HFFc6 (cell line): ENCODE measurements at regions not wholly inside any gene's neighbourhood (a gene's known extent, or its start where the extent isn't known, plus 50 kb on each side); places are given as distances from the start of the nearest gene placed in this dataset.

ENCODE experiments used
- DNase-seq: peaks from one replicate; pipeline ENCODE4 v3.0.0-alpha.2; 2018
- H3K27ac Mint-ChIP-seq: 2 replicates; pipeline ENCODE4 v1.8.0; 2020; ENCODE audit warnings: mild to moderate bottlenecking, mixed read lengths
- H3K27me3 Mint-ChIP-seq: 2 replicates; pipeline ENCODE4 v1.8.0; 2021; ENCODE audit warnings: mild to moderate bottlenecking, moderate library complexity, mixed read lengths; ENCODE audit not compliant: insufficient read depth
- H3K36me3 Mint-ChIP-seq: 2 replicates; pipeline ENCODE4 v1.8.0; 2021; ENCODE audit warnings: low read depth, mixed read lengths
- H3K4me1 Mint-ChIP-seq: 2 replicates; pipeline ENCODE4 v1.8.0; 2020; ENCODE audit warnings: low read depth, mixed read lengths
- H3K4me3 Mint-ChIP-seq: 2 replicates; pipeline ENCODE4 v1.8.0; 2020; ENCODE audit warnings: mild to moderate bottlenecking, moderate library complexity, mixed read lengths
- H3K9me3 Mint-ChIP-seq: 2 replicates; pipeline ENCODE4 v1.8.0; 2020; ENCODE audit warnings: mild to moderate bottlenecking, mixed read lengths
- TF ChIP-seq, protein P1 (sequence below): fragments of 200-600 bp; sonication (generic); IDR thresholded peaks from 2 replicates; pipeline ENCODE4 v1.5.0; 2021; ENCODE audit warnings: antibody characterized with exemption, mild to moderate bottlenecking

DNA sequence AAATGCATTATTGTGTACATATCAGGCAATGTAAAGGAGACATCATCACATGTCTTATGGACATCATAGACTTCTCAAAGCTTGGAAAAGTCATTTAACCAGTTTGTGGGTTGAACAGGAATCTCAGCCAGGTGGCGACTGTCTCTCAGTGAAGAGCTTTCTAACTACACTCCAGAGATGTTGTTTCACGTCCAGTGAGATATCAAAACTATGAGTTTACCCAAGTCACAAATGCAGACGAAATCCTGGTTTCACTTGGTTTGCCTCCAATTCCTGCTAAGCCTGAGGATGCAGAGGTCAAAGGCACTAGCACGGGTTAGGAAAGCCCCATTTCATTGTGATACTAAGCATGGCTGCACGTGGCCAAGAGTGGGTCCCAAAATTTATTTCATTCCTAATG lies 384.5 kb upstream of the MEIS1 start:
- no peaks in the 10 kb centered on the region for H3K36me3 Mint-ChIP-seq
- H3K9me3 Mint-ChIP-seq: no peaks in the 10 kb centered on the region; the same call in 1 of the 2 replicates
- peaks cover 1% of the 10 kb centered on the region; the same call in 1 of the 2 replicates for H3K27me3 Mint-ChIP-seq
- DNase-seq: no peak
- H3K4me1 Mint-ChIP-seq: no peaks in the 10 kb centered on the region
- H3K27ac Mint-ChIP-seq: no peak overlapping the region
- H3K4me3 Mint-ChIP-seq: no peak overlapping the region
- TF ChIP-seq, protein P1, sequence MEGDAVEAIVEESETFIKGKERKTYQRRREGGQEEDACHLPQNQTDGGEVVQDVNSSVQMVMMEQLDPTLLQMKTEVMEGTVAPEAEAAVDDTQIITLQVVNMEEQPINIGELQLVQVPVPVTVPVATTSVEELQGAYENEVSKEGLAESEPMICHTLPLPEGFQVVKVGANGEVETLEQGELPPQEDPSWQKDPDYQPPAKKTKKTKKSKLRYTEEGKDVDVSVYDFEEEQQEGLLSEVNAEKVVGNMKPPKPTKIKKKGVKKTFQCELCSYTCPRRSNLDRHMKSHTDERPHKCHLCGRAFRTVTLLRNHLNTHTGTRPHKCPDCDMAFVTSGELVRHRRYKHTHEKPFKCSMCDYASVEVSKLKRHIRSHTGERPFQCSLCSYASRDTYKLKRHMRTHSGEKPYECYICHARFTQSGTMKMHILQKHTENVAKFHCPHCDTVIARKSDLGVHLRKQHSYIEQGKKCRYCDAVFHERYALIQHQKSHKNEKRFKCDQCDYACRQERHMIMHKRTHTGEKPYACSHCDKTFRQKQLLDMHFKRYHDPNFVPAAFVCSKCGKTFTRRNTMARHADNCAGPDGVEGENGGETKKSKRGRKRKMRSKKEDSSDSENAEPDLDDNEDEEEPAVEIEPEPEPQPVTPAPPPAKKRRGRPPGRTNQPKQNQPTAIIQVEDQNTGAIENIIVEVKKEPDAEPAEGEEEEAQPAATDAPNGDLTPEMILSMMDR: no peak

DNA sequence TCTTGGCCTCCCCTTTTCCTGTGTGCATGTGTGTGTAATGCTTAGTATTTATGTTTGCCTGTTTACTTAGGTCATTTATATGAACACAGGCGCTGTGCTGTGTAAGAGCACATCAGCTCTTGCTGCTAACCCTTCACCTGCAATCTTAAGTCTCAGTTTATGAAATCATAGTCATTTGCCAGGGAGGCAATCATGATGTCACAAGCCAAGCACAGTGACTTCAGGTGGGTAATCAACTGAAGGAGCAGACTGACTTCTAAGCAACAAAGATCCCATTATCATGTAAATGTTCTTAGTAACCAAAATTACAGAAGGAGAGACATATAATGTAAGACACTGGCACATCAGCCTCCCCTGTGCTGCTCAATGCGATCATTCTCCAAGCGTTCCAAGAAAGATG lies 386.3 kb upstream of the MEIS1 start:
- Mint-ChIP-seq H3K27ac (no peak overlapping the region), H3K9me3 (no peaks in the 10 kb centered on the region; the same call in 1 of the 2 replicates), H3K27me3 (peaks cover 1% of the 10 kb centered on the region; the same call in 1 of the 2 replicates), H3K36me3 (no peaks in the 10 kb centered on the region), H3K4me3 (no peak overlapping the region), H3K4me1 (no peaks in the 10 kb centered on the region)
- DNase-seq: no peak
- TF ChIP-seq, protein P1: no peak

DNA sequence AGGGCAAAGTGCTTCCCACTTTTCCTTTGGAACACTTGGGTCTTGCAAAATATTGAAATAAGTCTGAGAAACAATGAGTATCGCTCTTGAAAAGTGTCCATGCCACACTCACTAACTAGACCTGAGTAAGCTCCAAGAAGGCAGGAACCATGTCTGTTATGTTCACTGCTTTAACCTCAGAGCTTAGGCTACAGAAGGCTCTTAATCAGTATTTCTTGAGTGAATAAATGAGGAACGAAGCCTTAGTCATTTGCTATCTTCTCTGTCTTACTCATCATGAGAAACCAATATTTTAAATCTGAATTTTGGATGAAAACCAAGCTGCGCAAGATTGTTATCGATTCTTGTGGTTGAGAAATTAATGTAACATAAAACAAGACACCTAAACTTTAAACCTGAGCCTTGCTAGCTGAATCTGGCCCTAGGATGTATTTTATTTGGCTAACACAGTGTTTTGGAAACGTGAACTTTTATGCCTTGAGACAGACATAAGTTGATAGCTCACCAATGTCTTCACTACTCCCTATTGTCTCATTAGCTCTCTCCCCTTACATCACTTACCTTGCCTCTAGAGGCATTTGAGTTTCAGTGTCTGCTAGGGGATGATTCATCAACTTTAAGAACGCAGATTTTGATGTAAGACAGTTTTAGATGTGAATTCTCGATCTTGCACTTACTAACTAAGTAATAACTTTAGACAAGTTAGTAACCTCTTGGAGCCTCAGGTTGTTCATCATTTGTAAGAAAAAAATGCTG lies 392.8 kb upstream of the MEIS1 start:
- H3K27ac Mint-ChIP-seq: no peak overlapping the region
- no peaks in the 10 kb centered on the region for H3K4me1 Mint-ChIP-seq
- DNase-seq: no peak
- H3K9me3 Mint-ChIP-seq: peaks cover 4% of the 10 kb centered on the region; the same call in 1 of the 2 replicates
- TF ChIP-seq, protein P1: no peak
- no peaks in the 10 kb centered on the region; the same call in 1 of the 2 replicates for H3K36me3 Mint-ChIP-seq
- no peaks in the 10 kb centered on the region; the same call in none of the 2 replicates for H3K27me3 Mint-ChIP-seq
- H3K4me3 Mint-ChIP-seq: no peak overlapping the region

DNA sequence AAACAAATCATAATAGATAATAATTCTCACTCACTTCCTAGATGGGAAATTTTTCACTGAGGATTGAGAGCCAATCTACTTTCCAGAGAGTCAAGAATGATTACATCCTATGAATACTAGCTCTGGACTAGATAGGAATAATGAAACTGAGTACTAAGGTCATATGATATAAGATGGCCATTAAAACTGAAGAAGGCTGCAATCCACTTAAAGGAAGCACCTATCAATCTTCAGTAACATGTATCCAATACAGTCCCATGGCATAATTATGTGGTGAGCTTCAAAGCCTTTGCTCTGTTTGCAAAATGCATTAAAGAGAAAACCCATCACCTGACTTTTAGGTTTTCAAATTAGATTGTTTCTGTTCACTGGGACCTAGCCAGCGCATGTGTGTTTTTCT lies 398.0 kb upstream of the MEIS1 start:
- DNase-seq: no peak
- Mint-ChIP-seq H3K27me3 (no peaks in the 10 kb centered on the region; the same call in none of the 2 replicates), H3K36me3 (no peaks in the 10 kb centered on the region; the same call in 1 of the 2 replicates), H3K4me3 (no peak overlapping the region), H3K9me3 (peaks cover 9% of the 10 kb centered on the region), H3K4me1 (no peaks in the 10 kb centered on the region), H3K27ac (no peak overlapping the region)
- TF ChIP-seq, protein P1: no peak

DNA sequence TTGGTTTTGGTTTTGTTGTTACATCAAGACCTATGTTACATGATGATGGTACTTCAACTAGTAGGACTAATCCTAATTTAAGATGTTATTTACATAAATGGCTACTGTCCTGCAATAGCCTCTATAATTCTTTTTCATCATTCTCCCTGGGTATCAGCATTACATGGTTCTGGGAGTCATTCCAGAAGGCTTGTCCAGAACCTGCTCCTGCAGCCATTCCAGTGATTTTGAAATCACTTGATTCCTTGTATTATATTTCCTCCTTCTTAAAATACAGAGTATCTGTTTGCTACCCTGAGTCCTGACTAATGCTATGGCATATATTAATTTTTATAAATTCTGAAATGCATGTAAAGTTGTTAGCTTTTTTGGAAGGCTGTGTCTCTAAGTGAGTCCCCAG lies 400.5 kb upstream of the MEIS1 start:
- Mint-ChIP-seq H3K27me3 (no peaks in the 10 kb centered on the region; the same call in none of the 2 replicates), H3K9me3 (peaks cover 19% of the 10 kb centered on the region), H3K4me1 (no peaks in the 10 kb centered on the region), H3K36me3 (no peaks in the 10 kb centered on the region), H3K4me3 (no peak overlapping the region), H3K27ac (no peak overlapping the region)
- TF ChIP-seq, protein P1: no peak
- DNase-seq: no peak
